HG03135 (cell line): ENCODE measurements at regions not wholly inside any gene's neighbourhood (a gene's known extent, or its start where the extent isn't known, plus 50 kb on each side); places are given as distances from the start of the nearest gene placed in this dataset.
A peak's percentile ranks its signal among the peaks of the same experiment; 100 is the strongest.

ENCODE experiments used
- ATAC-seq: cut with Tn5 transposase; IDR thresholded peaks from one replicate; pipeline ENCODE4 v1.9.1; 2021; ENCODE audit warnings: mild to moderate bottlenecking, moderate library complexity; ENCODE audit not compliant: unreplicated experiment

DNA sequence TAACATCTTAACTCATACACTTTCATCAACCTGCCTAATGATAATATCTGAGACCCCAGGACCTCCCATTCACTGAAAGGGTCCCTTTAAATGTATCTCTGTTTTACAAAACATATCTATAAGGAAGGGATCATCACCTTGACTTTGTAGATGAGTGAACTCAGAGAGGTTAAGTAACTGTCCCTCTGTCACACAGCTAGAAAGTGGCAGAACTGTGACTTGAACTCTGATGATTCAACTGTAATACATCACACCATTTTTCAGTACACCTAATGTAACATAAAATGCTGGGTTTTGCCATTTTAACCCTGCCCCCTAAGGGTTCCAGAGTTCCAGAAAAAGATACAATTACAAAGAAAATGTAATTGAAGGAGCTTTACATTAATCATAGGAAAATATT is 234.6 kb downstream of the ZEB2 start:
- ATAC-seq, result no peak

GRCh38 chr2:144281476-144281875 is 238.4 kb downstream of the ZEB2 start:
- ATAC-seq, result no peak

GRCh38 chr2:144280009-144280408 is 239.9 kb downstream of the ZEB2 start:
- ATAC-seq, result no peak

DNA sequence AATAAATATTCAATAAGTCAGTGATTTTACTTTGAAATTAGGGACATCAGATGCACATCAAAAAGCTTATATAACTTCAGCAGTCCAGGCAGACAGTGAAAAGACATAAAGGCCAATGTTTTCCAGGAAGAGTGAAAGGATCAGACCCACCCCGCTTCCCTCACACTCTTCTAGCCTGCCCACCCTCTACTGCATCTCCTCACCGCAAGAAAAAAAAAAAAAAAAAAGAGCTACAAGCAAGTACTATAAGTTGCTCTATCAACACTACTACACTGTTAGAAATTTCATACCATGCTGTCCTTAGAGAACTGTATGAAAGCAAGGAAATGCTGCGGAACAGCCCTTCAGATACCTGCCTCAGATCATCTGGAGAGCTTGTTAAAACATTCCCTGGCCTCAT is 240.8 kb downstream of the ZEB2 start:
- no peak for ATAC-seq

- ATAC-seq, result no peak
Measured at GRCh38 chr2:144277622-144278354, 242.1 kb downstream of the ZEB2 start.

- ATAC-seq, result no peak
Measured at GRCh38 chr2:144275340-144275739, 244.6 kb downstream of the ZEB2 start.

DNA sequence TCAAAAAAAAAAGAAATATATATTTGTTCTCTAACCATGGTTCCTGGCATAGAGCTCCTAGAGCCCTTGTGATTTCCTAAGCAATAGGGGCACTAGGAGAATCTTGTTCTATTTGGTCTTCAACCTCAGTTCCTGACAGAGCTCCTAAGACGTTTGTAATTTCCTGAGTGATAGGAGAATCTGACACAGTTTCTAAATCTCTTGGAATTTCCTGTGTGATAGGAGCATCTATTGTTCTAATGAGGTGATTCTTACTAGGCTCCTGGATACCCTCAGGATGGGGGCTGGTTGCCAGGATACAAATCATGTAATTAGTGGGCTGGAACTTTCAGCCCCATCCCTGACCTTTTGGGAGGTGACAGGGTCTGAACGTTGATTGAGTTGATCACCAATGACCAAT is 245.8 kb downstream of the ZEB2 start:
- ATAC-seq, result no peak

DNA sequence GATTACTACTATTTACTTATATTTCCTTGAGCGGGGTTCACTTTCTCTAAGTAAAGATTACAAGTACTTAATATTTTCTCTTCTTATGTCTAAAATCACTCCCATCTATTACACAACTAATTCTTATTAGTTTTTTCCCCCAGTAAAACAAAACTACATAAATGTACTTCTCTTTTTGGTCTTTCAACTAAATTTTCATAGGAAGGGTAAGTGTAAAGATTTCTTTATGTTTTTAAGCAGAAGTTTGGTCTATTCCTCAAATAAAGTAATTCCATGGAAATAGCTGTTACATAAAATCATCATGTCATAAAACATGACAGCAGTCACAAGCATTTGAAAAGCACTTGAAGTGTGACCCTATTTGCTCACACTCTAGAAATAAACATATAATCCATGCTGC is 249.0 kb downstream of the ZEB2 start:
- no peak for ATAC-seq

DNA sequence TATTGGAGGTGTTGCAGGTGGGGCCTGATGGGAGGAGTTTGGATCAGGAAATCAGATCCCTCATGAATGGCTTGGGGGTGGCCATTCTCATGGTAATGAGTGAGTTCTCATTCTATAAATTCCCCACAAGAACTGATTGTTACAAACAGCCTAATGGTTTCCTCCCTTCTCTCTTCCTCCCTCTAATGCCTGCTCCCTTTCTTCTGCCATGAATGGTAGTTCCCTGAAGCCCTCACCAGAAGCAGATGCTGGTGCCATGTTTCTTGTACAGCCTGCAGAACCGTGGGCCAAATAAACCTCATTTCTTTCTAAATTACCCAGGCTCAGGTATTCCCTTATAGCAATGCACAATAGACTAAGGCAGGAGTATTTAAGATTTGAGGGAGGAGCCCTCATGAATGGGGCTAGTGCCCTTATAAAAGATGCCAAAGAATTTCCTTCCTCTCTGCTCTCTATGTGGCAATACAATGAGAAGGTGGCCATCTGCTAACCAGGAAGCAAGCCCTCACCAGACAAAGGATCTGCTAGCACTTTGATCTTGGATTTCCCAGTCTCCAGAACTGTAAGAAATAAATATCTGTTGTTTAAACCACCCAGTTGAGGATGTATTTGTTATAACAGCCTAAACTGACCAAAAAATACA is 251.8 kb downstream of the ZEB2 start:
- no peak for ATAC-seq

- peak; percentile 88 for ATAC-seq
Measured at GRCh38 chr2:144267239-144267638, 252.7 kb downstream of the ZEB2 start.

DNA sequence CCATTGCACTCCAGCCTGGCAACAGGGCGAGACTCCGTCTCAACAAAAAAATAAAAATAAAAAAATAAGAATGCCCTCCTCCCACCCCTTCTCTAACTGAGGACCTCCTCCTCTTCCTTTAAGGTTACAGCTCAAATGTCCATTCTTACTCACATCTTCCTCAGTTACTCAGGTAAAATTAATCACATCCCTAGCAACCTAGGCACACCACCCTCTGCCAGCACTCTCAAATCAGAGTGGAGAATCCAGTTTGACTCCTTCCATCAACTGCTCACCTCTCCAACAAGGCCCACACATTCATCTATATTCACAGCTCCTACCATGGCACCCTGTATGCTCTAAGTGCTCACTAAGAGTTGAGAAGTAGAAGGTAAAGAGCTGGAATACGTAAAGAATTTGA is 254.3 kb downstream of the ZEB2 start:
- no peak for ATAC-seq

- no peak for ATAC-seq
Measured at GRCh38 chr2:144261966-144262365, 258.0 kb downstream of the ZEB2 start.

GRCh38 chr2:144261336-144261735 is 258.6 kb downstream of the ZEB2 start:
- ATAC-seq, result no peak

DNA sequence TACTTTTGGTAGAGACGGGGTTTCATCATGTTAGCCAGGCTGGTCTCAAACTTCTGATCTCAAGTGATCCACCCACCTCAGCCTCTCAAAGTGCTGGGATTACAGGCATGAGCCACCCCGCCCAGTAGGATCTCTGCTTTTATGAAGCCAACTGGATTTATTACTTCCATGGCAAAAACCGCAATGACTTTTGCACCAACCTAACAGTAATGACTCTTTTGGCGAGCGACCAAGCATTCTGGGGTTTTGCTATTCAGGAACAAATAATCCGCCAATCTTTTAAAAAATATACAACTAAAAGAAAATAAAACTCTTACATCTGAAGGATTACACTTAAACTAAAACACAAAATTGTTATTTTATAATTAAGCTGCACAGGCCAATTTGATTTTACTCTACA is 260.6 kb downstream of the ZEB2 start:
- ATAC-seq, result no peak

GRCh38 chr2:144258154-144258553 is 261.8 kb downstream of the ZEB2 start:
- no peak for ATAC-seq

DNA sequence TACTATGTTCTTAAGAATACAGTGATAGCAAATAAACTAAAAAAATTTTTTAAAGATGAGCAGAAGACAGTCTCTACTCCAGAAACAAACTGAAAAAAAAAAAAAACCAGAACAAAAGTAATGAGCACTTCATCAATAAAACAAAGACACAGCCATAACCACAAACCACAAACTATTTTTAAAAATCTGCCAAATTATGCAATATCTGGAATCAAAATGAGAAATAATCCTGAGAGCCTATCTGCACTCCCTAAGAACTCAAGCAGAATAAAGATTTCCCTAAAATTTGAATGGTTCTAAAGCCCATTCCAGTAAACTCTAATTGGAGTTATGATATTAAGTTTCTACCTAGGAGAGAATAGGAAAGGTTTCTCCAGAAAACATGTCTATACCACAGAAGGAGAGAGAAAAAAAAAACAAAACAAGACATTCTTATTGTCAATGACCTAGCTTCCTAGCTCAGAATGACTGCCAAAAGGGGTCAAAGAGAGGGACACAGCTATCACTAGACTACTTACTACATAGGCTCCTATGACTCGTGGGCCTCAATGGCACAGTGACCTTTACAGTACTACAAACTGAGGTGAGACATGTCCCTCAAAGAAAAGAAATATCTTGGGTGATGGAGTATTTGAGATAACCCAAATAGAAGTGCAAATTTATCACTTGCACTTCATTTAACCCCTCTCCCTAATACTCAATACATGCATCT is 262.8 kb downstream of the ZEB2 start:
- ATAC-seq, result no peak

- ATAC-seq, result no peak
Measured at GRCh38 chr2:144254342-144255235, 265.3 kb downstream of the ZEB2 start.

- no peak for ATAC-seq
Measured at GRCh38 chr2:144253743-144254142, 266.2 kb downstream of the ZEB2 start.

DNA sequence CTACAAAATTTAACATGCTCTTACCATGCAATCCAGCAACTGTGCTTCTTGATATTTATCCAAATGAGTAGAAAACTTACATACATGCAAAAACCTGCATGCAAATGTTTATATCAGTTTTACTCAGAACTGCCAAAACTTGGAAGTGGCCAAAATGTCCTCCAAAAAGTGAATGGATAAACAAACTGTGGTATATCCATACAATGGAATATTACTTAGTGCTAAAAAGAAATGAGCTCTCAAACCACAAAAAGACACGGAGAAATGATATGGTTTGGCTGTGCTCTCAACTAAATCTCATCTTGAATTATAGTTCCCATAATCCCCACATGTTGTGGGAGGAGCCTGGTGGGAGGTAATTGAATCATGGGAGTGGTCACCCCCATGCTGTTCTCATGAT is 267.2 kb downstream of the ZEB2 start:
- ATAC-seq, result no peak

- ATAC-seq, result no peak
Measured at GRCh38 chr2:144249035-144249637, 270.8 kb downstream of the ZEB2 start.
